ENCODE measurements at regions not wholly inside any gene's neighbourhood (a gene's known extent, or its start where the extent isn't known, plus 50 kb on each side); places are given as distances from the start of the nearest gene placed in this dataset.

- no peak for ATAC-seq
- POLR2A ChIA-PET = no interaction called here
- Mint-ChIP-seq H3K27me3 (ENCODE audit: low read depth) (peaks cover 10% of the 10 kb centered on the region), H3K36me3 (no peaks in the 10 kb centered on the region), H3K9me3 (no peaks in the 10 kb centered on the region), H3K27ac (no peak overlapping the region), H3K4me1 (no peaks in the 10 kb centered on the region), H3K4me3 (no peak overlapping the region)
- DNase-seq (ENCODE audit: low spot score) = no peak
- CTCF ChIA-PET = no interaction called here
- TF ChIP-seq ATF1 (CRISPR knock-in tag; IDR thresholded peaks at IDR 0.05) (no peak), NFYB (CRISPR knock-in tag; conservative IDR thresholded peaks at IDR 0.05; ENCODE audit: low read depth) (no peak), NR3C1 (CRISPR knock-in tag; conservative IDR thresholded peaks at IDR 0.05; ENCODE audit: low read depth) (no peak), AR (CRISPR knock-in tag; IDR thresholded peaks at IDR 0.05) (no peak), ZSCAN18 (CRISPR knock-in tag; IDR thresholded peaks at IDR 0.05) (no peak), ETV6 (CRISPR knock-in tag; IDR thresholded peaks at IDR 0.05) (no peak), SMAD4 (CRISPR knock-in tag; IDR thresholded peaks at IDR 0.05) (no peak), JUN (CRISPR knock-in tag; IDR thresholded peaks at IDR 0.05) (no peak), JAZF1 (CRISPR knock-in tag; IDR thresholded peaks at IDR 0.05) (no peak), ZNF423 (CRISPR knock-in tag; IDR thresholded peaks at IDR 0.05) (no peak), CTCF (IDR thresholded peaks at IDR 0.05) (no peak), MYBL2 (CRISPR knock-in tag; IDR thresholded peaks at IDR 0.05) (no peak)
- TF ChIP-seq, protein P1, sequence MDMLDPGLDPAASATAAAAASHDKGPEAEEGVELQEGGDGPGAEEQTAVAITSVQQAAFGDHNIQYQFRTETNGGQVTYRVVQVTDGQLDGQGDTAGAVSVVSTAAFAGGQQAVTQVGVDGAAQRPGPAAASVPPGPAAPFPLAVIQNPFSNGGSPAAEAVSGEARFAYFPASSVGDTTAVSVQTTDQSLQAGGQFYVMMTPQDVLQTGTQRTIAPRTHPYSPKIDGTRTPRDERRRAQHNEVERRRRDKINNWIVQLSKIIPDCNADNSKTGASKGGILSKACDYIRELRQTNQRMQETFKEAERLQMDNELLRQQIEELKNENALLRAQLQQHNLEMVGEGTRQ (CRISPR knock-in tag; IDR thresholded peaks at IDR 0.05) = no peak
- TF ChIP-seq, protein P2, sequence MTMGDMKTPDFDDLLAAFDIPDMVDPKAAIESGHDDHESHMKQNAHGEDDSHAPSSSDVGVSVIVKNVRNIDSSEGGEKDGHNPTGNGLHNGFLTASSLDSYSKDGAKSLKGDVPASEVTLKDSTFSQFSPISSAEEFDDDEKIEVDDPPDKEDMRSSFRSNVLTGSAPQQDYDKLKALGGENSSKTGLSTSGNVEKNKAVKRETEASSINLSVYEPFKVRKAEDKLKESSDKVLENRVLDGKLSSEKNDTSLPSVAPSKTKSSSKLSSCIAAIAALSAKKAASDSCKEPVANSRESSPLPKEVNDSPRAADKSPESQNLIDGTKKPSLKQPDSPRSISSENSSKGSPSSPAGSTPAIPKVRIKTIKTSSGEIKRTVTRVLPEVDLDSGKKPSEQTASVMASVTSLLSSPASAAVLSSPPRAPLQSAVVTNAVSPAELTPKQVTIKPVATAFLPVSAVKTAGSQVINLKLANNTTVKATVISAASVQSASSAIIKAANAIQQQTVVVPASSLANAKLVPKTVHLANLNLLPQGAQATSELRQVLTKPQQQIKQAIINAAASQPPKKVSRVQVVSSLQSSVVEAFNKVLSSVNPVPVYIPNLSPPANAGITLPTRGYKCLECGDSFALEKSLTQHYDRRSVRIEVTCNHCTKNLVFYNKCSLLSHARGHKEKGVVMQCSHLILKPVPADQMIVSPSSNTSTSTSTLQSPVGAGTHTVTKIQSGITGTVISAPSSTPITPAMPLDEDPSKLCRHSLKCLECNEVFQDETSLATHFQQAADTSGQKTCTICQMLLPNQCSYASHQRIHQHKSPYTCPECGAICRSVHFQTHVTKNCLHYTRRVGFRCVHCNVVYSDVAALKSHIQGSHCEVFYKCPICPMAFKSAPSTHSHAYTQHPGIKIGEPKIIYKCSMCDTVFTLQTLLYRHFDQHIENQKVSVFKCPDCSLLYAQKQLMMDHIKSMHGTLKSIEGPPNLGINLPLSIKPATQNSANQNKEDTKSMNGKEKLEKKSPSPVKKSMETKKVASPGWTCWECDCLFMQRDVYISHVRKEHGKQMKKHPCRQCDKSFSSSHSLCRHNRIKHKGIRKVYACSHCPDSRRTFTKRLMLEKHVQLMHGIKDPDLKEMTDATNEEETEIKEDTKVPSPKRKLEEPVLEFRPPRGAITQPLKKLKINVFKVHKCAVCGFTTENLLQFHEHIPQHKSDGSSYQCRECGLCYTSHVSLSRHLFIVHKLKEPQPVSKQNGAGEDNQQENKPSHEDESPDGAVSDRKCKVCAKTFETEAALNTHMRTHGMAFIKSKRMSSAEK (CRISPR knock-in tag; IDR thresholded peaks at IDR 0.05; ENCODE audit: borderline replicate concordance) = no peak
These were observed 73.0 kb downstream of the ISG20 start for GRCh38 chr15:88711806-88712205.

DNA sequence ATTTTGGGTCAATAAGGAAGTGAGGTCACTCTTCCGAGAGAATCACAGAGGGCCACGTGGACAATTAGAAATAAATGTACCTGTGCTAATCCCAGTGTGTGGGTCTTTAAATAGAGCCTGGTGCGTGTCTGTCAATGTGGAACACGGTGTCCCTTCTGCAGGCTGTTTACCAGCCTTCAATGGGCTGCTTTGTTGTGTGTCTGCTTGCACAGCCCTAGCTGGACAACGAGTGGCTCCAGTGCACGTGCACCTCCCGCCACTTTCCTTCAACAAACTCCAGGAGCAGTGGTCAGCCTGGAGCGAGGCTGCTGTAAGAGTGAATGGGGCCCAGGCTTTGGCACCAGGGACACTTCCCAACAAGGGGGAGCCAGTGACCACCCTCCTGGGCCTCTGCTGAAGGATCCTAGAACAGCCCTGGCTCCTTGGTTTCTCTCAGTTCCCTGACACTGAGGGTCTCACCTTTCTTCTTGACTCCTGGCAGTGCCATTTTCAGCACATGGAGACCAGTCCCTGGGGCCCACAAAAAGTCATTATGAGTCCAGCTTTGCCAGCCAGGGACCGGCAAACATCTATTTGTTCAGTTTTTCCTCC, 76.1 kb downstream of the ISG20 start:
- no peak for DNase-seq (ENCODE audit: low spot score)
- POLR2A ChIA-PET = no interaction called here
- CTCF ChIA-PET = no interaction called here
- Mint-ChIP-seq H3K4me3 (no peak overlapping the region), H3K27ac (no peak overlapping the region), H3K9me3 (no peaks in the 10 kb centered on the region), H3K36me3 (no peaks in the 10 kb centered on the region), H3K4me1 (peaks cover 5% of the 10 kb centered on the region), H3K27me3 (ENCODE audit: low read depth) (peaks cover 6% of the 10 kb centered on the region; the same call in 1 of the 2 replicates)
- ATAC-seq = no peak
- TF ChIP-seq, protein P2 (CRISPR knock-in tag; IDR thresholded peaks at IDR 0.05; ENCODE audit: borderline replicate concordance) = no peak
- TF ChIP-seq CREM (CRISPR knock-in tag; IDR thresholded peaks at IDR 0.05) = no peak
- TF ChIP-seq, protein P3, sequence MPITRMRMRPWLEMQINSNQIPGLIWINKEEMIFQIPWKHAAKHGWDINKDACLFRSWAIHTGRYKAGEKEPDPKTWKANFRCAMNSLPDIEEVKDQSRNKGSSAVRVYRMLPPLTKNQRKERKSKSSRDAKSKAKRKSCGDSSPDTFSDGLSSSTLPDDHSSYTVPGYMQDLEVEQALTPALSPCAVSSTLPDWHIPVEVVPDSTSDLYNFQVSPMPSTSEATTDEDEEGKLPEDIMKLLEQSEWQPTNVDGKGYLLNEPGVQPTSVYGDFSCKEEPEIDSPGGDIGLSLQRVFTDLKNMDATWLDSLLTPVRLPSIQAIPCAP (CRISPR knock-in tag; IDR thresholded peaks at IDR 0.05) = no peak
- no peak for TF ChIP-seq TEAD1 (CRISPR knock-in tag; IDR thresholded peaks at IDR 0.05)
- TF ChIP-seq OVOL2 (CRISPR knock-in tag; IDR thresholded peaks at IDR 0.05; ENCODE audit: borderline replicate concordance) = no peak

All from WTC11 (cell line).